Endodermal cell (in vitro differentiated cells): ENCODE measurements at regions not wholly inside any gene's neighbourhood (a gene's known extent, or its start where the extent isn't known, plus 50 kb on each side); places are given as distances from the start of the nearest gene placed in this dataset.

ENCODE experiments used
- DNase-seq: peaks from one replicate; pipeline ENCODE4 v3.0.0-alpha.2; 2017
- H3K27ac ChIP-seq: 2 replicates; pipeline ENCODE4 v1.5.1; 2013; ENCODE audit warnings: mild to moderate bottlenecking, low read depth, low read length, moderate library complexity
- H3K27me3 ChIP-seq: 2 replicates; pipeline ENCODE4 v1.6.1; 2013; ENCODE audit warnings: mild to moderate bottlenecking, low read length, moderate library complexity; ENCODE audit not compliant: insufficient read depth, control insufficient read depth, poor library complexity, severe bottlenecking
- H3K36me3 ChIP-seq: 2 replicates; pipeline ENCODE4 v1.7.0; 2013; ENCODE audit warnings: mild to moderate bottlenecking, low read length, moderate library complexity; ENCODE audit not compliant: control insufficient read depth, insufficient read depth
- H3K4me1 ChIP-seq: one replicate; pipeline ENCODE4 v1.7.0; 2013; ENCODE audit warnings: low read length; ENCODE audit not compliant: control insufficient read depth, insufficient read depth
- H3K4me3 ChIP-seq: 2 replicates; pipeline ENCODE4 v1.5.1; 2013; ENCODE audit warnings: mild to moderate bottlenecking, low read length, moderate library complexity
- H3K9ac ChIP-seq: 2 replicates; pipeline ENCODE4 v1.6.1; 2013; ENCODE audit warnings: mild to moderate bottlenecking, low read length, moderate library complexity; ENCODE audit not compliant: poor library complexity, severe bottlenecking; ENCODE audit errors: extremely low read depth
- H3K9me3 ChIP-seq: 2 replicates; pipeline ENCODE4 v1.6.1; 2013; ENCODE audit warnings: mild to moderate bottlenecking, low read length, moderate library complexity; ENCODE audit not compliant: control insufficient read depth
- H3K27ac Mint-ChIP-seq: 2 replicates; pipeline ENCODE4 v1.8.0; 2020; ENCODE audit warnings: mixed read lengths
- H3K27me3 Mint-ChIP-seq: 2 replicates; pipeline ENCODE4 v1.8.0; 2021; ENCODE audit warnings: mild to moderate bottlenecking, mixed read lengths; ENCODE audit not compliant: insufficient read depth
- H3K36me3 Mint-ChIP-seq: 2 replicates; pipeline ENCODE4 v1.8.0; 2020; ENCODE audit warnings: low read depth, mixed read lengths
- H3K4me1 Mint-ChIP-seq: 2 replicates; pipeline ENCODE4 v1.8.0; 2020; ENCODE audit warnings: mixed read lengths
- H3K4me3 Mint-ChIP-seq: 2 replicates; pipeline ENCODE4 v1.8.0; 2020; ENCODE audit warnings: mild to moderate bottlenecking, moderate library complexity, mixed read lengths
- H3K9me3 Mint-ChIP-seq: 2 replicates; pipeline ENCODE4 v1.8.0; 2020; ENCODE audit warnings: mild to moderate bottlenecking, mixed read lengths
- WGBS, 2 experiments: methylation state at CpG; one replicate each; pipeline versions ENCODE4 v1.1.5 to v1.1.7; 2013; ENCODE audit warnings: missing lambda C conversion rate in 2 of 2, mixed read lengths in 1 of 2; ENCODE audit not compliant: insufficient coverage in 1 of 2, insufficient read length in 1 of 2; 5-methylcytosine and 5-hydroxymethylcytosine counted together
- TF ChIP-seq, protein P1 (sequence below): fragments of 200-600 bp; sonication (generic); conservative IDR thresholded peaks from 2 replicates; pipeline ENCODE4 v1.5.0; 2021; ENCODE audit warnings: antibody characterized with exemption, mild to moderate bottlenecking

DNA sequence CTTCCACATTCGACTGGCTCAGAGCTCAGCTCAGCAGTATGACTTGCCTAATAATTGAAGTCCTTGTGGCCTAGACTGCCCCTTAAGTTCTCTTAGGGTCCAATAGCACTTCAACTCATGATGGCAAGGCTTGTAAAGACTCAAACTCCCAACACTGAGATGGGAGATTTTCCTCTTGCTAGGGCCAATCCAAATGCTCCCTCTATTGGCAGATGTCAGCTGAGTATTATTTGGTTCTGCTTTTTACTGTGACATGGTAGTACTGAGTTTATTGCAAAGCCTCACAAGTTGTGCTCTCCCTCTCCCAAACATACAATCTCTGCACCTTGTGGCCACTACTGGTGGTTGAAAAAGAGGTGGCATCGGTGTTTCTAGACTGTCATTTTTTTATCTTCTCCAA lies 164.2 kb downstream of the ALG10 start:
- Histone ChIP-seq H3K27me3 (no peaks in the 10 kb centered on the region), H3K9ac (no peak overlapping the region), H3K4me1 (no peaks in the 10 kb centered on the region), H3K27ac (no peak overlapping the region), H3K36me3 (no peaks in the 10 kb centered on the region), H3K4me3 (no peak overlapping the region), H3K9me3 (peaks cover 70% of the 10 kb centered on the region)
- DNase-seq, result no peak
- H3K9me3 Mint-ChIP-seq, result peaks cover 94% of the 10 kb centered on the region
- H3K36me3 Mint-ChIP-seq, result no peaks in the 10 kb centered on the region
- TF ChIP-seq, protein P1, sequence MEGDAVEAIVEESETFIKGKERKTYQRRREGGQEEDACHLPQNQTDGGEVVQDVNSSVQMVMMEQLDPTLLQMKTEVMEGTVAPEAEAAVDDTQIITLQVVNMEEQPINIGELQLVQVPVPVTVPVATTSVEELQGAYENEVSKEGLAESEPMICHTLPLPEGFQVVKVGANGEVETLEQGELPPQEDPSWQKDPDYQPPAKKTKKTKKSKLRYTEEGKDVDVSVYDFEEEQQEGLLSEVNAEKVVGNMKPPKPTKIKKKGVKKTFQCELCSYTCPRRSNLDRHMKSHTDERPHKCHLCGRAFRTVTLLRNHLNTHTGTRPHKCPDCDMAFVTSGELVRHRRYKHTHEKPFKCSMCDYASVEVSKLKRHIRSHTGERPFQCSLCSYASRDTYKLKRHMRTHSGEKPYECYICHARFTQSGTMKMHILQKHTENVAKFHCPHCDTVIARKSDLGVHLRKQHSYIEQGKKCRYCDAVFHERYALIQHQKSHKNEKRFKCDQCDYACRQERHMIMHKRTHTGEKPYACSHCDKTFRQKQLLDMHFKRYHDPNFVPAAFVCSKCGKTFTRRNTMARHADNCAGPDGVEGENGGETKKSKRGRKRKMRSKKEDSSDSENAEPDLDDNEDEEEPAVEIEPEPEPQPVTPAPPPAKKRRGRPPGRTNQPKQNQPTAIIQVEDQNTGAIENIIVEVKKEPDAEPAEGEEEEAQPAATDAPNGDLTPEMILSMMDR, result no peak
- 47% methylated on average over 2 of the region's 2 CpGs; no CpG with 5 or more reads in 1 of the 2 experiments for WGBS, 2 experiments
- H3K27ac Mint-ChIP-seq, result no peak overlapping the region
- H3K4me3 Mint-ChIP-seq, result no peak overlapping the region
- no peaks in the 10 kb centered on the region for H3K4me1 Mint-ChIP-seq
- H3K27me3 Mint-ChIP-seq, result no peaks in the 10 kb centered on the region

DNA sequence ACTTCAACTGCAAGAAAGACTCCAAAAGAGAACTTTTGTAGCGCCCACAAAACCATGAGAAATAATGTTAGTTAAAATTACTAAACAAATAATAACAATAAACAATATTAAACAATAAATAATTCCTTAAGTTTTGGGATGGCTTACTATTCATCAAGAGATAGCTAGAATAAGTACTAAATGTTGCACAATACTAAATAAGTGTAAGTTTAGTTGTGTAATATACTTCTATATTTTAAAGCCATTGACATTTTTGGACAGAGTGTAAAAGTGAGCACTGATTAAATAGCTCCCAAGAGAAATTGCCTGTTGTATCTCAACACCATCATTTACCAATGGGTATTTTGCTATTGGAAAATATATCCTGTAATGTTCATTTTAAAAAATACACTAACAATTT lies 166.7 kb downstream of the ALG10 start:
- no peak overlapping the region for H3K4me3 Mint-ChIP-seq
- no peaks in the 10 kb centered on the region for H3K27me3 ChIP-seq
- no peak overlapping the region for H3K9ac ChIP-seq
- H3K36me3 ChIP-seq, result no peaks in the 10 kb centered on the region
- WGBS, 2 experiments, result no CpG with 5 or more reads among the region's 1 CpG
- H3K9me3 ChIP-seq, result peaks cover 81% of the 10 kb centered on the region
- H3K9me3 Mint-ChIP-seq, result peaks cover 92% of the 10 kb centered on the region
- no peak overlapping the region for H3K27ac Mint-ChIP-seq
- no peak for DNase-seq
- TF ChIP-seq, protein P1, result no peak
- H3K36me3 Mint-ChIP-seq, result no peaks in the 10 kb centered on the region
- H3K4me1 Mint-ChIP-seq, result no peaks in the 10 kb centered on the region
- no peak overlapping the region for H3K27ac ChIP-seq
- H3K27me3 Mint-ChIP-seq, result no peaks in the 10 kb centered on the region
- no peaks in the 10 kb centered on the region for H3K4me1 ChIP-seq
- no peak overlapping the region for H3K4me3 ChIP-seq

DNA sequence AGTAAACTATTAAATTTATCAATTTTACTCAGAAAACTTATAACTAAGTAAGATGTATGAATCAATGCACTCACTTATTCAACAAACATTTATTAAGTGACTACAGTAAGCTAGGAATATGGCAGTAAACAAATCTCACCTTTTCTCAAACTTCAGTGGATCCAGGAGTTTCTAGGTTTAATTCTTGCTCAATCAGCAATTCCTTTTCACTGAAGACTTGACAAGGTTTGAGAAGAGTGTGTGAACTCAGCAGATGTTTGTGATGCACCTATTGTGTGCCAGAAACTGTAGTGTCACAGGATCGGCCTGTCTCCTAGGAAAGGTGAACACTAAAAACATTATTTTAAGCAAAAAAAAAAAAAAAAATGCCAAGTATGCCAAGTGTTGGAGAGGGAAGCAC lies 167.8 kb downstream of the ALG10 start:
- Mint-ChIP-seq H3K9me3 (peaks cover 91% of the 10 kb centered on the region), H3K4me3 (no peak overlapping the region), H3K27me3 (no peaks in the 10 kb centered on the region), H3K4me1 (no peaks in the 10 kb centered on the region), H3K36me3 (no peaks in the 10 kb centered on the region), H3K27ac (no peak overlapping the region)
- H3K9me3 ChIP-seq, result peaks cover 75% of the 10 kb centered on the region
- no peak overlapping the region for H3K4me3 ChIP-seq
- no peaks in the 10 kb centered on the region for H3K36me3 ChIP-seq
- no peaks in the 10 kb centered on the region for H3K4me1 ChIP-seq
- H3K9ac ChIP-seq, result no peak overlapping the region
- no peak for DNase-seq
- no CpG with 5 or more reads among the region's 1 CpG for WGBS, 2 experiments
- TF ChIP-seq, protein P1, result no peak
- H3K27me3 ChIP-seq, result no peaks in the 10 kb centered on the region
- no peak overlapping the region for H3K27ac ChIP-seq
